ENCODE measurements at regions not wholly inside any gene's neighbourhood (a gene's known extent, or its start where the extent isn't known, plus 50 kb on each side); places are given as distances from the start of the nearest gene placed in this dataset.

GRCh38 chr1:241447031-241447644 is 72.4 kb downstream of the FH start:
- no peak overlapping the region for H3K18ac ChIP-seq (ENCODE audit: low read depth in 1 of 2, low read length in 2 of 2)
- H3K23ac ChIP-seq (ENCODE audit: low read length in 2 of 2), result no peak overlapping the region
- no peak overlapping the region for H4K91ac ChIP-seq (ENCODE audit: low read length)
- H3K36me3 ChIP-seq (ENCODE audit: control insufficient read depth in 1 of 2, insufficient read depth in 2 of 2, low read depth in 1 of 2, low read length in 2 of 2), result no peaks in the 10 kb centered on the region
- no peak overlapping the region for H2BK120ac ChIP-seq (ENCODE audit: low read depth, low read length)
- no peaks in the 10 kb centered on the region for H3K27me3 ChIP-seq (ENCODE audit: control insufficient read depth in 1 of 2, insufficient read depth in 1 of 2, low read length in 2 of 2)
- H2AFZ ChIP-seq (ENCODE audit: low read depth, low read length), result no peak overlapping the region
- H3K27ac ChIP-seq (ENCODE audit: low read length, poor library complexity, severe bottlenecking), result no peak overlapping the region
- WGBS, result 21% methylated on average over 2 of the region's 2 CpGs
- H3K9me3 ChIP-seq (ENCODE audit: control insufficient read depth, low read length), result peaks cover 20% of the 10 kb centered on the region
- no peak overlapping the region for H2AK5ac ChIP-seq (ENCODE audit: low read length, severe bottlenecking)
- DNase-seq, result peak; percentile 16
- H2BK12ac ChIP-seq (ENCODE audit: low read length in 2 of 2), result no peak overlapping the region
- no peaks in the 10 kb centered on the region for H3K4me1 ChIP-seq (ENCODE audit: control insufficient read depth, insufficient read depth, low read depth, low read length)
- no peak overlapping the region for H3K4ac ChIP-seq (ENCODE audit: low read depth in 1 of 2, low read length in 2 of 2)
- no peak overlapping the region for H3K4me2 ChIP-seq (ENCODE audit: low read length, poor library complexity, severe bottlenecking)
- H2BK15ac ChIP-seq (ENCODE audit: low read depth, poor library complexity, severe bottlenecking), result no peak overlapping the region
- no peak overlapping the region for H3K14ac ChIP-seq (ENCODE audit: low read length in 2 of 2)
- no peak overlapping the region for H2BK5ac ChIP-seq (ENCODE audit: low read depth, low read length, poor library complexity, severe bottlenecking)
- H3K79me1 ChIP-seq (replicated peaks; ENCODE audit: low read length, poor library complexity, severe bottlenecking), result no peaks in the 10 kb centered on the region
- no peak overlapping the region for H4K8ac ChIP-seq (ENCODE audit: low read length)
- no peak overlapping the region for H3K9ac ChIP-seq (ENCODE audit: low read length)
- no peak overlapping the region for H3K4me3 ChIP-seq (ENCODE audit: insufficient read depth in 1 of 2, low read depth in 1 of 2, low read length in 2 of 2)

GRCh38 chr1:241444836-241445235 is 74.7 kb downstream of the FH start:
- no peak overlapping the region for H4K8ac ChIP-seq (ENCODE audit: low read length)
- H2AFZ ChIP-seq (ENCODE audit: low read depth, low read length), result no peak overlapping the region
- WGBS, result 34% methylated on average over 2 of the region's 3 CpGs
- H3K9ac ChIP-seq (ENCODE audit: low read length), result no peak overlapping the region
- no peaks in the 10 kb centered on the region for H3K36me3 ChIP-seq (ENCODE audit: control insufficient read depth in 1 of 2, insufficient read depth in 2 of 2, low read depth in 1 of 2, low read length in 2 of 2)
- no peak for DNase-seq
- no peak overlapping the region for H2BK12ac ChIP-seq (ENCODE audit: low read length in 2 of 2)
- H3K4me2 ChIP-seq (ENCODE audit: low read length, poor library complexity, severe bottlenecking), result no peak overlapping the region
- no peaks in the 10 kb centered on the region for H3K79me1 ChIP-seq (replicated peaks; ENCODE audit: low read length, poor library complexity, severe bottlenecking)
- no peak overlapping the region for H2BK5ac ChIP-seq (ENCODE audit: low read depth, low read length, poor library complexity, severe bottlenecking)
- no peak overlapping the region for H3K14ac ChIP-seq (ENCODE audit: low read length in 2 of 2)
- no peak overlapping the region for H2BK15ac ChIP-seq (ENCODE audit: low read depth, poor library complexity, severe bottlenecking)
- no peak overlapping the region for H3K27ac ChIP-seq (ENCODE audit: low read length, poor library complexity, severe bottlenecking)
- H4K91ac ChIP-seq (ENCODE audit: low read length), result no peak overlapping the region
- H2AK5ac ChIP-seq (ENCODE audit: low read length, severe bottlenecking), result no peak overlapping the region
- H3K27me3 ChIP-seq (ENCODE audit: control insufficient read depth in 1 of 2, insufficient read depth in 1 of 2, low read length in 2 of 2), result no peaks in the 10 kb centered on the region
- no peak overlapping the region for H2BK120ac ChIP-seq (ENCODE audit: low read depth, low read length)
- no peak overlapping the region for H3K4ac ChIP-seq (ENCODE audit: low read depth in 1 of 2, low read length in 2 of 2)
- H3K4me3 ChIP-seq (ENCODE audit: insufficient read depth in 1 of 2, low read depth in 1 of 2, low read length in 2 of 2), result no peak overlapping the region
- no peak overlapping the region for H3K23ac ChIP-seq (ENCODE audit: low read length in 2 of 2)
- H3K18ac ChIP-seq (ENCODE audit: low read depth in 1 of 2, low read length in 2 of 2), result no peak overlapping the region
- H3K9me3 ChIP-seq (ENCODE audit: control insufficient read depth, low read length), result peaks cover 15% of the 10 kb centered on the region
- no peaks in the 10 kb centered on the region for H3K4me1 ChIP-seq (ENCODE audit: control insufficient read depth, insufficient read depth, low read depth, low read length)

- Histone ChIP-seq H2BK5ac (ENCODE audit: low read depth, low read length, poor library complexity, severe bottlenecking) (no peak overlapping the region), H2AK5ac (ENCODE audit: low read length, severe bottlenecking) (no peak overlapping the region), H3K4me1 (ENCODE audit: control insufficient read depth, insufficient read depth, low read depth, low read length) (no peaks in the 10 kb centered on the region), H3K9me3 (ENCODE audit: control insufficient read depth, low read length) (peaks cover 15% of the 10 kb centered on the region), H2AFZ (ENCODE audit: low read depth, low read length) (no peak overlapping the region), H3K9ac (ENCODE audit: low read length) (no peak overlapping the region), H3K79me1 (replicated peaks; ENCODE audit: low read length, poor library complexity, severe bottlenecking) (no peaks in the 10 kb centered on the region), H2BK12ac (ENCODE audit: low read length in 2 of 2) (no peak overlapping the region), H3K36me3 (ENCODE audit: control insufficient read depth in 1 of 2, insufficient read depth in 2 of 2, low read depth in 1 of 2, low read length in 2 of 2) (no peaks in the 10 kb centered on the region), H4K8ac (ENCODE audit: low read length) (no peak overlapping the region), H3K18ac (ENCODE audit: low read depth in 1 of 2, low read length in 2 of 2) (no peak overlapping the region), H3K4me3 (ENCODE audit: insufficient read depth in 1 of 2, low read depth in 1 of 2, low read length in 2 of 2) (no peak overlapping the region), H3K23ac (ENCODE audit: low read length in 2 of 2) (no peak overlapping the region), H3K27ac (ENCODE audit: low read length, poor library complexity, severe bottlenecking) (no peak overlapping the region), H4K91ac (ENCODE audit: low read length) (no peak overlapping the region), H3K27me3 (ENCODE audit: control insufficient read depth in 1 of 2, insufficient read depth in 1 of 2, low read length in 2 of 2) (no peaks in the 10 kb centered on the region), H2BK120ac (ENCODE audit: low read depth, low read length) (no peak overlapping the region), H3K4me2 (ENCODE audit: low read length, poor library complexity, severe bottlenecking) (no peak overlapping the region), H2BK15ac (ENCODE audit: low read depth, poor library complexity, severe bottlenecking) (no peak overlapping the region), H3K4ac (ENCODE audit: low read depth in 1 of 2, low read length in 2 of 2) (no peak overlapping the region), H3K14ac (ENCODE audit: low read length in 2 of 2) (no peak overlapping the region)
- WGBS, result 71% methylated on average over 1 of the region's 2 CpGs
- DNase-seq, result no peak
Measured at GRCh38 chr1:241443561-241443960, 76.0 kb downstream of the FH start.

- H3K14ac ChIP-seq (ENCODE audit: low read length in 2 of 2), result no peak overlapping the region
- no peak overlapping the region for H2BK12ac ChIP-seq (ENCODE audit: low read length in 2 of 2)
- DNase-seq, result no peak
- H3K27ac ChIP-seq (ENCODE audit: low read length, poor library complexity, severe bottlenecking), result no peak overlapping the region
- no peak overlapping the region for H2BK120ac ChIP-seq (ENCODE audit: low read depth, low read length)
- H3K4me1 ChIP-seq (ENCODE audit: control insufficient read depth, insufficient read depth, low read depth, low read length), result no peaks in the 10 kb centered on the region
- H4K91ac ChIP-seq (ENCODE audit: low read length), result no peak overlapping the region
- peaks cover 15% of the 10 kb centered on the region for H3K9me3 ChIP-seq (ENCODE audit: control insufficient read depth, low read length)
- H3K79me1 ChIP-seq (replicated peaks; ENCODE audit: low read length, poor library complexity, severe bottlenecking), result no peaks in the 10 kb centered on the region
- H2AK5ac ChIP-seq (ENCODE audit: low read length, severe bottlenecking), result no peak overlapping the region
- H3K23ac ChIP-seq (ENCODE audit: low read length in 2 of 2), result no peak overlapping the region
- H3K4ac ChIP-seq (ENCODE audit: low read depth in 1 of 2, low read length in 2 of 2), result no peak overlapping the region
- WGBS, result 92% methylated on average over 3 of the region's 4 CpGs
- H2BK15ac ChIP-seq (ENCODE audit: low read depth, poor library complexity, severe bottlenecking), result no peak overlapping the region
- no peak overlapping the region for H3K4me3 ChIP-seq (ENCODE audit: insufficient read depth in 1 of 2, low read depth in 1 of 2, low read length in 2 of 2)
- no peak overlapping the region for H3K18ac ChIP-seq (ENCODE audit: low read depth in 1 of 2, low read length in 2 of 2)
- no peak overlapping the region for H3K4me2 ChIP-seq (ENCODE audit: low read length, poor library complexity, severe bottlenecking)
- H2BK5ac ChIP-seq (ENCODE audit: low read depth, low read length, poor library complexity, severe bottlenecking), result no peak overlapping the region
- H4K8ac ChIP-seq (ENCODE audit: low read length), result no peak overlapping the region
- H2AFZ ChIP-seq (ENCODE audit: low read depth, low read length), result no peak overlapping the region
- H3K27me3 ChIP-seq (ENCODE audit: control insufficient read depth in 1 of 2, insufficient read depth in 1 of 2, low read length in 2 of 2), result no peaks in the 10 kb centered on the region
- no peak overlapping the region for H3K9ac ChIP-seq (ENCODE audit: low read length)
- H3K36me3 ChIP-seq (ENCODE audit: control insufficient read depth in 1 of 2, insufficient read depth in 2 of 2, low read depth in 1 of 2, low read length in 2 of 2), result no peaks in the 10 kb centered on the region
Measured at GRCh38 chr1:241442686-241443085, 76.9 kb downstream of the FH start.

Data from mesenchymal stem cell (in vitro differentiated cells and primary cell).